LNCaP clone FGC (cell line): ENCODE measurements at regions not wholly inside any gene's neighbourhood (a gene's known extent, or its start where the extent isn't known, plus 50 kb on each side); places are given as distances from the start of the nearest gene placed in this dataset.

Experiments used
- DNase-seq: peaks from one replicate; pipeline ENCODE4 v3.0.0-alpha.2; 2011; ENCODE audit warnings: low read depth
- H3K4me3 ChIP-seq: 2 replicates; pipeline ENCODE4 v1.5.1; 2011; ENCODE audit warnings: mild to moderate bottlenecking, low read depth, low read length, control low read depth
- TF ChIP-seq, protein P1 (sequence below): IDR thresholded peaks from 2 replicates; pipeline ENCODE4 v1.5.1; 2012; ENCODE audit warnings: mild to moderate bottlenecking; ENCODE audit not compliant: control insufficient read depth, insufficient read depth; ENCODE audit errors: extremely low read depth

DNA sequence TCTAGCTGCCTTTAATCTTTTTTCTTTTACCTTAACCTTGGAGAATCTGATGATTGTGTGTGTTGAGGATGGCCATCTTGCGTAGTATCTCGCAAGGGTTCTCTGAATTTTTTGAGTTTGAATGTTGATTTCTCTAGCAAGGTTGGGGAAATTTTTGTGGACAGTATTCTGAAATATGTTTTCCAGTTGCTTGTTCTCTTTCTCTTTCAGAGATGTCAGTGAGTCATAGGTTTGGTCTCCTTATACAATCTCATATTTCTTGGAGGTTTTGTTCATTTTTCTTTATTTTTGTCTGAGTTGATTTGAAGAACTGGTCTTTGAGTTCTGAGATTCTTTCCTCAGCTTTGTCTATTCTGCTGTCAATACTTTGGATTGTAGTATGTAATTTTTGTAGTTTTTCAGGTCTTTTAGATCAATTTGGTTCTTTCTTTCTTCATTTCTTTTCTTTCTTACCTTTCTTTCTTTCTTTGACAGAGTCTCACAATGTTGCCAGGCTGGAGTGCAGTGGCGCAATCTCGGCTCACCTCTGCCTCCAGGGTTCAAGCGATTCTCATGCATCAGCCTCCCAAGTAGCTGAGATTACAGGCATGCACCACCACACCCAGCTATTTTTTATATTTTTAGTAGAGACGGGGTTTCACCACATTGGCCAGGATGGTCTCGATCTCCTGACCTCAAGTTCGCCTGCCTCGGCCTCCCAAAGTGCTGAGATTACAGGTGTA is 366.4 kb upstream of the RASGRP1 start:
- TF ChIP-seq, protein P1, sequence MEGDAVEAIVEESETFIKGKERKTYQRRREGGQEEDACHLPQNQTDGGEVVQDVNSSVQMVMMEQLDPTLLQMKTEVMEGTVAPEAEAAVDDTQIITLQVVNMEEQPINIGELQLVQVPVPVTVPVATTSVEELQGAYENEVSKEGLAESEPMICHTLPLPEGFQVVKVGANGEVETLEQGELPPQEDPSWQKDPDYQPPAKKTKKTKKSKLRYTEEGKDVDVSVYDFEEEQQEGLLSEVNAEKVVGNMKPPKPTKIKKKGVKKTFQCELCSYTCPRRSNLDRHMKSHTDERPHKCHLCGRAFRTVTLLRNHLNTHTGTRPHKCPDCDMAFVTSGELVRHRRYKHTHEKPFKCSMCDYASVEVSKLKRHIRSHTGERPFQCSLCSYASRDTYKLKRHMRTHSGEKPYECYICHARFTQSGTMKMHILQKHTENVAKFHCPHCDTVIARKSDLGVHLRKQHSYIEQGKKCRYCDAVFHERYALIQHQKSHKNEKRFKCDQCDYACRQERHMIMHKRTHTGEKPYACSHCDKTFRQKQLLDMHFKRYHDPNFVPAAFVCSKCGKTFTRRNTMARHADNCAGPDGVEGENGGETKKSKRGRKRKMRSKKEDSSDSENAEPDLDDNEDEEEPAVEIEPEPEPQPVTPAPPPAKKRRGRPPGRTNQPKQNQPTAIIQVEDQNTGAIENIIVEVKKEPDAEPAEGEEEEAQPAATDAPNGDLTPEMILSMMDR: no peak
- DNase-seq: no peak
- H3K4me3 ChIP-seq: no peak overlapping the region

- TF ChIP-seq, protein P1: no peak
- DNase-seq: no peak
- H3K4me3 ChIP-seq: no peak overlapping the region
Measured at GRCh38 chr15:38941399-38941953, 376.9 kb upstream of the RASGRP1 start.

DNA sequence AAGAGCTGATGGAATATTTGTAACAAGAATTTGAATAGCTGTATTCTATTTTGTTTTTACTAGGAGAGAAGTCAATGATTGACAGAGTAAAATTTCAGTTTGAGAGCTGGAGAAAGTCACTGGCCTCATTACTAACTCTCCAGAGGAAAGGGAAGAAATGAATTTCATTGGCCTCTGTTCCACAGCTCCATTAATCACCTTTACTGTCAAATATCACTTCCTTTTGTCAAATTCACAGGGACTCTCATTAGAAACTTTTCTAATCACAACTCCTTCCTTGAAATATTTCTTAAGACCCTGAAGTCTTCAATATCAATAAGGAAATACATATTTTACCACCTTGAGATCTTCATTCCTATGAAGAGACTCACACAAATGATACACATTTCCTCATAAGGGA is 379.9 kb upstream of the RASGRP1 start:
- no peak overlapping the region for H3K4me3 ChIP-seq
- no peak for DNase-seq
- TF ChIP-seq, protein P1: no peak

GRCh38 chr15:38945551-38946298 is 381.1 kb upstream of the RASGRP1 start:
- no peak overlapping the region for H3K4me3 ChIP-seq
- no peak for DNase-seq
- TF ChIP-seq, protein P1: no peak

DNA sequence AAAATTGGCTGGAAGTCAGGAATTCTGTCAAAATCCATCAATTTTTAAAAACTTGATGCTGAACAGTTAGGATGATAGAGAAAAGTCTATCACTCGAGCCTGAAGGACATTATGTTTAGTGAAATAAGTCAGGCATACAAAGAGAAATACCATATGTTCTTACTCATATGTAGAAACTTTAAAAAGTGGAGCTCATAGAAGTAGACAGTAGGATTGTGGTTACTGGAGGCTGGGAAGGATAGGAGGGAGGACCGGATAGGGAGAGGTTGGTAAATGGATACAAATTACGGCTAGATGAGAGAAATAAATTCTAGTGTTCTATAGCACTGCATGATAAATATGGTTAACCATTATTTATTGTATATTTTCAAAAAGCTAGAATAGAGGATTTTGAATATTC is 389.5 kb upstream of the RASGRP1 start:
- H3K4me3 ChIP-seq: no peak overlapping the region
- TF ChIP-seq, protein P1: no peak
- no peak for DNase-seq

- H3K4me3 ChIP-seq: no peak overlapping the region
- no peak for DNase-seq
- TF ChIP-seq, protein P1: no peak
Measured at GRCh38 chr15:38961456-38961855, 396.8 kb upstream of the RASGRP1 start.

GRCh38 chr15:38961931-38962330 is 397.3 kb upstream of the RASGRP1 start:
- no peak overlapping the region for H3K4me3 ChIP-seq
- DNase-seq: no peak
- TF ChIP-seq, protein P1: no peak
